Umbilical cord (tissue), 1 donor: ENCODE measurements at regions not wholly inside any gene's neighbourhood (a gene's known extent, or its start where the extent isn't known, plus 50 kb on each side); places are given as distances from the start of the nearest gene placed in this dataset.
A peak's percentile ranks its signal among the peaks of the same experiment; 100 is the strongest.

Experiments
- DNase-seq: peaks from one replicate; pipeline ENCODE4 v3.0.0-alpha.2; 2015; ENCODE audit warnings: low spot score

GRCh38 chr11:112780351-112781087 is 180.7 kb upstream of the NCAM1 start:
- DNase-seq: peak; percentile 84

GRCh38 chr11:112783945-112784322 is 177.3 kb upstream of the NCAM1 start:
- DNase-seq: no peak

DNA sequence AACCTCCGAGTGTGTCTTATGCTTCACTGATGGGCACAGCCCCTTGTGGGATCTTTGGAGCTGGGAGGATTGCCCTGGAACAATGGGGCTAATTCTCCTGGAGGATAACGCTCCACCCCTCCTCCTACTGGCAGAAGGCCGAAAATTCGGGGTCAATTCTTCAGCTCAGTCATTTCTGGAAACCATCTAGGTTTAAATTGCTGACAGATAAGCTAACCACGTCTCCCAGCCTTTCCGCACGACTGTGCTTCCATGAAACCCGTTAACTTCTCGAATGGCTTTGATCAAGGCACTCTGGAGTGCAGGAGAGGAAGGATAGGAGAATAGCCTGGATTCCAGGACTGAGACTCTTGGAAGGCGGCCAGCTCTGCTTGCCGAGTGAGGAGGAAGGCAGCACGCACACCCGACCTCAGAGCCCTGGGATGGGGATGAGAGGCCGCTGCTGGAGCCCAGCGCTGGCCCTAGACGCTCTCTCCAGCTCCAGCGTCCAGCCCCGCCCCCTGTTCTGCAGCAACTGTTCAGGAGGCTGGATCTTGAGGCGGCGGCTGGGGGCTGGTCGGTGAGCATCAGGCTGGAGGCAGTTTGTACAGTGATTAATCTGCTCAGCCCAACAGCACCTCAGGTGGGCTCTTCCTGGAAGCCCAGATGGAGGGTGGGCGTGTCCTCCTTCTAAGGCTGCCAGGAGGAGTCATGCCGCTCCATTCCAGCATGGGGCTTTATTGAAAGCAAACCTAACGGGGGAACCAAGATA is 176.7 kb upstream of the NCAM1 start:
- DNase-seq: peak; percentile 95

DNA sequence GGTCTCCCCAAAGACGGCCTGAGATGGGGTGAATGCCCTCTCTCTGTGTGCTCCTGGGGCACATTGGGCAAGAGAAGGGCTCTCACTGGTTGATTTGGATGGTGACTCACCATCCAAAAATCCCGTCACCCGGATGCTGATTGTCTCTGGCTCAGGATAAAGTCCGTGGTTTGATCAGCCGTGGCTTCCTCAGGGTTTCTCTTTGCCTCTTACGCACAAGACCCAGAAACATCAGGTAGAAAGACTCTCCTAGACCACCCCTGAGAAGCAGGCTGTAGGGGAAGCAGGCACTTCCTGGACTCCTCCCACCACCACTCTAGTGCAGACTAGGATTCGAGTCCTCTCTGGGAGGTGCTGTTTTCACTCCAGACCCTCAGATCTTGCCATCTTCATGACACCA is 176.1 kb upstream of the NCAM1 start:
- DNase-seq: no peak

- peak; percentile 89 for DNase-seq
Measured at GRCh38 chr11:112785719-112786118, 175.5 kb upstream of the NCAM1 start.

GRCh38 chr11:112786196-112786595 is 175.0 kb upstream of the NCAM1 start:
- no peak for DNase-seq

DNA sequence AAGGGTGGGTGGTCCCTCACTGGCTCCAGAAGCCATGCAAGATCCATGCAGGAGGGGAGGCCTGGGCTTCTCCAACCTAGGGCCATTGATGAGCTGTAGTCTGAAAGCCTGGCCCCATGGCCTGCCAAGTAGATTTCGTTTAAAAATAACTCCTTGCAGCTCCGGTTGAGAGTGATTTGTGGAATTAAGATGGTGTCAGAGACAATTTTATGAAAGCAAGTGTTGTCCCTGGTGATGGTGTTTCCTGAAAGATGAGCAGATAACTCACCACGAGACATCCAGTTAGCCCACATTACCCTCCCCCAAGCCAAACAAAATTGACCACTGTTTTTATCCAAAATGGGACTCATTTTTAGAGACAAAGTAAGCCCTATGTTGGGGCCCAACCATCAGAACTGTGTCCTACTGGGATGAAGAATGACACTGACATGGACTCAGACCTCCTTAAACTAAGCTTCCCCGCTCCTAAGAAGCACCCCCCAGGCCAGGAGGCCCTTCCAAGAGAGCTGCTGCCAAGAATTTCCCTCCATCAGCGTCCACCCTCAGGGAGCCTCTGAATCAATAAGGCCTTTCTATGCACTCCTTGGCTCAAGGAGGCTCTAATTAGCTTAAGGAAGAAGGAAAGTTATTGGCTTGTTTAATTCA is 174.2 kb upstream of the NCAM1 start:
- DNase-seq: no peak

DNA sequence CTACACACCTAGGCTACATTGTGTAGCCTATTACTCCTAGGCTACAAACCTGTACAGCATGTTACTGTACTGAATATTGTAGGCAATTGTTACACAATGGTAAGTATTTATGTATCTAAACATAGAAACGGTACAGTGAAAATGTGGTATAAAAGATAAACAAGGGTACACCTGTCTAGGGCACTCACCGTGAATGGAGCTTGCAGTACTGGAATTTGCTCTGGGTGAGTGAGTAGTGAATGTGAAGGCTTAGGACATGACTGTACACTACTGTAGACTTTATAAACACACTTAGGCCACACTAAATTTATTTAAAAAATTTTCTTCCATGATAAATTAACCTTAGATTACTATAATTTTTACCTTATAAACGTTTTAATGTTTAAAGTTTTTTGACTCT is 171.7 kb upstream of the NCAM1 start:
- no peak for DNase-seq

DNA sequence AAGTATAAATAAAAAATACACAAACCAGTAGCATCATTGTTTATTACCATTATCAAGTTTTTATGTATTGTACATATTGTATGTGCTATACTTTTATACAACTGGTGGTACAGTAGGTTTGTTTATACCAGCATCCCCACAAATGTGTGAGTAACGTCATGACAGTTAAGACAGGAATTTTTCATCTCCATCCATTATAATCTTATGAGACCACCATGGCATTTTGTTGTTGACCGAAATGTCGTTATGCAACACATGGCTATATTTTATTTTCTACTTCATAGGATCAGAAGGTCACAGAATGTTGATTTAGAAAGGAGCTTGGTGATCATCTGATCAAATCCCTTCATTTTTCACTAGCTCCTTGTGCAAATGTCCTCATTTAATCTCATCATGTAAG is 170.9 kb upstream of the NCAM1 start:
- DNase-seq: no peak

DNA sequence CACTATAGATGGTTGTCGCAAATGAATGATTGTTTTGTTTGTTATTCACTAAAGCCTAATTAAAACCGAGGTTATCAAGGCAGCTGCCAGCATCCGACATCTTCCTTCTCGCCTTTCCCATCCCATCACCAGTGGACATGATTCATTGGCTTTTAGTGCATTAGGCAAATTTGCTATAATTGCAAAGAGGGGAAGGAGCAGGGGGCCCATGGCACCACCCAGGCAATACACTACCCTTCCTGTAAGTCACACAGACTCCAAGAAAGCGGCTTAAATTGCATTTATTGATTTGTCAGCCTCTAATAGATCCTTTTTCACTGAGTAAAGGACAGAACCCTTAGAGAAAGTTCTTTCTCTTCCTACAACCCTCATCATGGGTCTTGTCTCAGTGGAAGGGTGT is 169.2 kb upstream of the NCAM1 start:
- no peak for DNase-seq

DNA sequence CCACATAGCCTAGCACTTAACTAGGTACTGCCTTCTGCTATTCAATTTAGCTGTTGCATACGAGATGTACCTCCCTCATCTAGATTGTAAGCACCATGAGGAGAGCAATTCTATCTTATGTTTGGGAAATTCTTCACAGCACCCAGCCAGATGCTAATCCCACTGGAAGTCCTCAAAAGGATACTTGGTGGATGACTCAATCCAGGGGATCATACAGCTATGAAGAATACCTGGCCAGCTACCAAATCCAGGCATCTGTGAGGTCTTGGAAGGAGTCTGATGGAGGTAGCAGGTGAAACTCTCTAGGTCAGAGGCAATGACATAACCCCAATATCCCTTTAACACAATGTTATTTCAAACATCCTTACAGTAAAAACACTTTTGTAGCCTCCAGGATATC is 167.8 kb upstream of the NCAM1 start:
- DNase-seq: no peak

DNA sequence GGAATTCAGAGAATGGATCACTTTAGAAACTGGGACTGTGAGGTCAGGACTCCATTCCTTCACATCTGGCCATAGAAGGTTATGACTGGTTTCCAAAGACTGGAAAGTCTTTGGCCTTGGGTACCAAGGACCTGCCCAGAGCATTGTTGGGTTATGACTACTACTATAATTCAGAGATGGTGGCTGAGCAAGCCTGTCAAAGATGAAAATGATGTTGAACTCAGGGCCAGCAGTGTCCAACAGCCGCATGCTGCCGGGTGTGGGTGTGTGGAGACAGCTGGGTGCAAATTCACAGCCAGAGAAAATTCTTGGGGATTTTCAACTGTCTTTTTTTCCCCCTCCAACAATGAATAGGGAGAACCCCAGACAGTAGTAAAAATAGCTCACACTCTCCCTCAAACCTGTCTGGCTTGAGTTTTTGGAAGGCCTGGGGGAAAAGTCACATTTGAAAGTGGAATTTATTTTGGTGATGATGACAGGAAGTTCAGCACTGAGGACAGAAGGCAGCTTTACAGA is 166.8 kb upstream of the NCAM1 start:
- DNase-seq: no peak

DNA sequence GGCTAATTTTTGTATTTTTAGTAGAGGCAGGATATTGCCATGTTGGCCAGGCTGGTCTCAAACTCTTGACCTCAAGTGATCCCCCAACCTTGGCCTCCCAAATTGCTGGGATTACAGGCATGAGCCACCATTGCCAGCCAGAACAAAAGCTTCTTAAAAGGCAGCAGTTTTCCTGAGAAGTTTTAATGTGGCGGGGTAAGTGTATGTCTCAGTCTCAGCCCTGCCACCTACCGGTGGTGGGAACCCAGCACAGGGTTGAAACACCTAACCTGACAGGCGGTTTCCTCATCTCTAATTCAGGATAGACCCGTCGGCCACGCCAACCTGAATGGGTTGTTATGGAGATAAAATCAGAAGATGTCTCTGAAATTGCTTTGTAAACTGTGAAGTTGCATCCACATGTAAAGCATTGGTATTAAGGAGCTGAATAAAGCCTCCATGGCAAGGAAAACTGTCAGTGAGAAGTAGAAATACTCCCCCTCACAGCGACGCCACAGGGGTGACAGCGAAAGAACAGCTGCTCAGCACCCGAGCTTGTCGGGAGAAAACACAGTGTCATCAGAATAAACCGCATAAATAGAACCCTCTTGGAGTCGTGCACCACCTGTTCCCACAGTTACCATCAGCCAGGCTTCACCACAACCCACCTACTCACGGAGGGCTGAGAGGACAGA is 165.9 kb upstream of the NCAM1 start:
- no peak for DNase-seq

DNA sequence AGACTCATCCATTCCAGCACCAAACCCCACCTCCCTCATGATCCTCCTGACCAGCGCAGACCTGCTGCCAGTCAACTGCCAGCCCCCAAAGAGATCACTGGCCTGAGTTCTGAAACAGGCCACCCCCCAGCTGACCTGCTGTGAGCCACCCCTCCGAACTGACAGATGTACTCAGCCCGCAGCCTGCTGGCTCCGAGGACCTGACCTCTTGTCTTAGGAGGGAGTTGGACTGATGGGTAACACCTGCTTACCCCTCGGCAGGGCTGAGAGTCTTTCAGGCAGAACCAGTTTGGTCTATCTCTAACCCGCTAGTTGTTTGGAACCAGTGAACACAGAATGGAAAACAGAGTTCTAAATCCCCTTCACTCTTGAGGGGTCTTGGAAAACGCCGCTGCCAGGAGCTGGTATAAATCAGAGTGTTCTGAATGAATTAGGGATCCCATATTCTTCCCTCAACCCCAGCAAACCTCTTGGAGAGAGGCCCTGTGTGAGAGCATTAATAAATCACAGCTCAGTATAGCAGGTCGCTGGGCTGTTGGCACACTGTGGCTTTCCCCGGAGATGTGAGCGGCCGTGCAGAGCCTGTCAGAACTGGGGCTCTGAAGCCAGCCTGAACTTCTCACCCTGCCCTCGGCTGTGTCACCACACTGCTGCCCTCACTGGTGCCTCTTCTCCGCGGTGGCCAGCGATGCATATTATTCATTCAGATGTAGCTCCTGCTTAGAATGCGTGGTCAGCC is 165.1 kb upstream of the NCAM1 start:
- no peak for DNase-seq

DNA sequence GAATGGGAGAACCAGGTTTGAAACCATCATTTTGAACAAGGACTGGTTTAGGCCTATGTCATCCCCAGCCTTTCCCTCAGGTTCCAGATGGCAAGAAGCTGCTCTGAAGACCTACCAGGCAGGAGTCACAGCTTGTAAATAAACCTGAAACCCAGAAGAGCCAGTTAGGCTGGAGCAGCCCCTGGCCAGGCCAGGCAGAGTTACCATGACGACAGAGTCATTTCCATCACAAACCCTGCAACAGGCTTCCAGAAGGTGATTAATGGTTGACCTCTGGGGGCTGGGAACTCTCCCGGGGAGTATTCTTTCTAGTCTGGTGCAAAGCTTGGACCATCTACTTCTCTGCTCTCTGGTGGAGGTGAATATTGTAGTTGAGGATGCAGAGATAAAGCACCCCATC is 164.1 kb upstream of the NCAM1 start:
- peak; percentile 58 for DNase-seq

DNA sequence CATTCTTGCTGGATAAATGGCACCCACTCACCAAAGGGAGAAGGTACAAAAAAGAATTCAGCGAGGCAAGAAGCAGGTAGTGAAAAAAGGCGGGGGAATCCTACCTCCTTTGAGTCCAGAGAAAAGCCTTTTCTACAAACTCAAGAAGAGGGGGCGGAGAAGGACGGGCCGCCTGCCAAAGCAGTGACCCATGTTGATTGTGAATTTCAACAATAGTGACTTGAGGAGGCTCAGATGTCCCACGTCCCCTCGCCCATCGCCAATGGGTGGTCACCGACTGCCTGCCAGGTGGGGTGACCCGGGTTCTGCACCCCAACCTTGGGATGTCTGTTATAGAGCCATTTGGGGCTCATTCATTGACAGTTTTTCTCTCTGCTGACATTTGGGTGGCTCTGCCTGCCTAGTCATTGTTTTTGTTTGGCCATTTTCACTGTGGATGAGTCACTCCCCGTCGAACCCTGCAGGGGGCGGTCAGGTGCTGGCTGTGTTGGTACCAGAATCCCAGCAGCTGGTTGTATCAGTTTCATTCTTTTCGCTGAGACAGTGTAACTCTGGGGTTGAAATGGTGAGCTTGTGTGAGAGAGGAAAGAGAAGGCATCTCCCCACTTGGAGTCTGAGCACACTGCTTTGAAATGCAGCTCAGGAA is 163.4 kb upstream of the NCAM1 start:
- DNase-seq: no peak

DNA sequence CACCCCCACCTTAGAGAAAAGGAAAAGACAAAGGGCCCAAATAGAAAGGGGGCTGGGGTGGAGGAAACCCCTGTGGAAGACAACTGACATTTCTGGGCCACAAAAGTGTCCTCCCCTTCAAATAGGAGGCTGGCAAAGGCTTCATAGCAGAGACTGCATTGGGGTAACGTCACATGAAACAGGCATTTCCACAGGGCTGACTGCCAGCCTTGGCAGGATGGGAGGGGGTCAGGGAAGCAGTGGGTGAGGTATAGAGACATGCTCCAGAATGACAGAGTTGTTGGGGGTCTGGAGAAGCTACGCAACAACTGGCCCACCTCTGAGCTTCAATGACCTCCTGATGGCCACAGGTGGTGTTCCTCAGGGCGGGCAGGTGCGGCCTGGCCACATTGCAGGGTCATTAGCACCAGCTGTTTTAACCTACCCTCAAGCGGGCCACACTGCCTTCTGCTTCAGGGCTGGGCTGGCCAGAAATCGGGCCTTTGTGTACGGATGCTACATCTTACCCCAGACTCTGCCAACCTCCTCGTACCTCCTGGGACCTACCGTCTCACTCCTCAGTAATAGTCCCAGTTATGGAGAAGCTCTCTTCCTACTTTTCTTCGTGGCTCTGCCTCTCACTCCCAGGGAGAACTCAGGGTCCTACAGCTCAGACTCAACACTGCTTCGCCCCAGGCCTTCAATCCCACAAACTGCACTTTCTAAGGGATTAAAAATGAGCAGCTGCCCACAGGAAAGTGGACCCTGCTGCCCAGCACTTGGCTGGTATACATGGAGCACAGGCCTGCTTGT is 160.0 kb upstream of the NCAM1 start:
- DNase-seq: no peak

DNA sequence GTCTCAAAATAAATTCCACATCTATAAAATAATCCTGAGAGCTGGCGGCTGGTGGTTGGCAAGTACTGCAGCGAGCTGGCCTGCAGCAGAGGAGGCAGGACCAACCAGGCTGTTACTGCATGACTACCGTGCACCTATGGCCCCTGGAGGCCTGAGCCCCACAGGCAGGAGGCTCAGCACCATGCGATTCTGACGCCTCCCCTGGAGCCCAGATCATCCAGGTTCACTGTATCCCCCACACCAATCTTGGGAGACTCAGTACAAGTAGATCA is 159.5 kb upstream of the NCAM1 start:
- DNase-seq: no peak

DNA sequence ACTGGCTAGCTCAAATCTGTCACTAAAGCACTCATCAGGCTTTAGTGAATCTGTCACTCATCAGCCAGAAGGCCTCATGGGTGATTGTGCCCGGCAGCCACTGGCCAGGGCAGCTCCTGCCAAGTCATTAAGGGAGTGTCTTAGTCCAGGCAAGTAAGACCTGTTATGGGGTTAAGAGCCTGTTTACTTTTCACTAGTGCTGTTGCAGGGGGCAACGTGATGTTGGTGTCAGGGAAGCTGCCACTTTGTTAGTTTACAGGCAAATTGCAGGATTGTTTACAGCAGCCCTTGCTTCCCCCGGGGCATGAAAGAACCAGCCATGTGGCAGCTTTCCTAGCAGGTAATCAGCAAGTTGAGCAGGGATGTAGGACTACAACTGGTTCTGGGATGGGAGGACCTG is 155.6 kb upstream of the NCAM1 start:
- no peak for DNase-seq

- DNase-seq: no peak
Measured at GRCh38 chr11:112806256-112806655, 155.0 kb upstream of the NCAM1 start.
